ENCODE measurements at regions not wholly inside any gene's neighbourhood (a gene's known extent, or its start where the extent isn't known, plus 50 kb on each side); places are given as distances from the start of the nearest gene placed in this dataset.

DNA sequence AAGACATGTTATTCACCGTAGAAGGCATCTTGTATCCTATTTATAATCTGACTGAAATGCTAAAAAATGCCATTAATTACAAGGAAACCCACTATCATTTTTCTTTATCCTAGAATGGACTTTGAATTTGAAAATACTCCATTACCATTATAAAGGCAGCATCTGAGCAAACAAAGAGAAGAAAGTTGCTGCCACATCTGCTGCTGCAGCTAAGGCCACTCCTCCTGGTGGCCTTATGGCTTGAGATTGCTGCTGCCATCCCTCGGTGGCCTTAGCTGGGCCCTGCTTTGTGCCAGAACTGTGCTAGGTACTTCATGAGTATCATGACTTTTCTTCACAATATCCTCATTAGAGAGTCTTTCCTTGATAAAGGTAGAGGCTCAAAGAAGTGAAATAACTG is 1210.1 kb upstream of the TENM4 start:
- no peak for DNase-seq

DNA sequence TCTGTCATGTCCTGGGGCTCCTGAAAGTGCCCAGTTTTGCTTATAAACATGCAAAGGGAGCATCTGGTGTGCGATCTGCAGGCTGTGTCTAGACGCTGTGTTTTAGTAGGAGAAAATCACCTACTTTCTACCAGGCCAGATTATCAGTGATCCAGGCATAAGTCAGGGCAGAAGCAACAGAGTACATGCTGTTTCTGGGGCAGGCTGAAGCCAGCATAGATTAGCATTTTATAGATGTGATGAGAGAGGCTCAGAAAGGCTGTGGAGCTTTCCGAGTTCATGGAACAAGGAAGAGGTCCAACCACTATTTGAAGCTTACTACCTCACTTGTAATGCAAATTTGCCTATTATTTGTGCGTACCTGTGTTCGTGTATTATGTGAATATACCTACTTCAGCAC is 1208.4 kb upstream of the TENM4 start:
- no peak for DNase-seq

DNA sequence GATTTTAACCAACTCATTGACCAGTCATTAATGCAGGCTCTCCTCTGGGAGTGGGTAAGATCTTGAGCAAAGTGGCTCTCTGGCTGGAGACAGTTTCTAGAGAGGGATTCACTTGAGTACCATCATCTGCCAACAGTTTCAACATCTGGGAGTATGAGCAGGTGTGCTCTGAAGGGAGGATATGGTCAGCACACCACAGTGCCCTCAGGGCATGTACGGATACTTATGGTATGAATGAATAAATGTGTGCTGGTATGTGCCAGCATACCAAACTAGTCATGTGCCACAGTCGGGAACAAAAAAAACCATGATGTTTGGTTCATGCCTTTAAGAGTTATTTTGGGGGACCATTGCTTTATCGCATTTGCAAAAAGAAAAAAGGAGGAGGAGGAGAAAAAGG is 1197.5 kb upstream of the TENM4 start:
- DNase-seq, result no peak

DNA sequence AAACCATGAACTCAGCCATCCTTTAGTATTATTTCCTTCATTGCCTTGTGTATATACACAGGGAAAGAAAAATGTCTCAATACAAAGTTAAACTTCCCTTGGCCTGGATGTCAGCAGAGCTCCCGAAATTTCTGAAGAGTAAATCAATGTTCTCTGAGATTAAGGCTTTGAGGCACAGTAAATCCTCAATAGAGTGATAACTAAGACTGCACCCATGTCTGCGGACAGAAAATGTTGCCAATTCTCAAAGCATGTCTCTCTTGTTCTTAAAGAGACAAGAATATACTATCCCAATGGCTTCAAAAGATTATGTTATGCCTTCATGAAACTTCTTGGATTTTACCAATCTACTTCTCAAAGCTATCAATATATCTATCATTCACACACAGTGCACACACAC is 1196.7 kb upstream of the TENM4 start:
- DNase-seq, result no peak

DNA sequence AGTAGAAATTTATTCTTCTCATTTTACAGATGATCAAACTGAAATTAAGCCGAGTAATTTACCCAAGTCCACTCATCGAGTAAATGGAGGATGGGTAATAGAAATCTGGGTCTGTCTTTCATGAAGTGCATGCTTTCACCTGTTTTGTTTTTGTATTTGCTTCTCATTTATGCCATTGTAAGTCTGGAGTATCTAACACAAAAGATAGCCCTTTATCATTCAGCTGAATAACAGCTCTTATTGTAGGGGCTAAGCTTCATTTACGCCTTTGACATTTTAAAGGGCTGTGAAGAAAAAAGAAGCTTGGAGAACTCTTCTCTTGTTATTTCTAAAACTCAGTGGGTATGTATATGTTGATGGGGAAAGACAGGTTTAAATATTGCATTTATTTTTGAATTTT is 1196.2 kb upstream of the TENM4 start:
- DNase-seq, result no peak

DNA sequence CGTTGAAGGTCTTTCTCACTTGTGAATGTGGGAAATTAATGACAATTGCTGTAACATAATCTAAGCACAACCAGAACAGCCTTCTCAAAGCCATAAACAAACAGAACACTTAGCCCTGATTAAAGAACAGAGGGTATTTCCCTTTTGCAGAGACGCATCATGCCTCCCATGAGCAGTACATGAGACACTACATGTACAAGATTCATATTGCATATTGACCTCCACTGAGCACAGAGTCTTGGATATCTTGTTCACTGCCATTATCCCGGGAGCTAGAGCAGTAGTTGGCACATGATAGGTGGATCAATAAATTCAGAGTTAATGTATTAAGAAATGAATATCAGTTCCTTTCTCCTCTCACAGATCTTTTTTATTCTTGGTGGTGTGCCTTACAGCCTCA is 1194.3 kb upstream of the TENM4 start:
- no peak for DNase-seq

DNA sequence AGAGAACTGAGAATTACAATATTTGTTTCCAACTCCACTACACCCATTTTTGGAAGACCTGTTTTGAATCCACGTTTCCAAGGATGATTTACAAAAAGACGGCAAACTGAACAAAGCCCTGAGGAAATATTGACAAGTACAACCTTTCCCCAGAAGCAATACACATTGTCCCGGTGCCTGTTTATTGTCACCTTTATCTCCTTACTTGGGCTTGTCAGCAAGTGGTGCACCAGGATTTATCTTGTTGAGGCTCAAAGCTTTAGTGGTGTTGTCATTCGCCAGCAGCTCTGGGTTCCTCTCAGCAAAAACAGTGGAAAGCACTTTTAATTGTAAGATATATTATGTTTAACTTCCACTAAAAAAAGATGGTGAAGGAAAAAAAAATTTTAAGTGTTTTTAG is 1191.9 kb upstream of the TENM4 start:
- no peak for DNase-seq

DNA sequence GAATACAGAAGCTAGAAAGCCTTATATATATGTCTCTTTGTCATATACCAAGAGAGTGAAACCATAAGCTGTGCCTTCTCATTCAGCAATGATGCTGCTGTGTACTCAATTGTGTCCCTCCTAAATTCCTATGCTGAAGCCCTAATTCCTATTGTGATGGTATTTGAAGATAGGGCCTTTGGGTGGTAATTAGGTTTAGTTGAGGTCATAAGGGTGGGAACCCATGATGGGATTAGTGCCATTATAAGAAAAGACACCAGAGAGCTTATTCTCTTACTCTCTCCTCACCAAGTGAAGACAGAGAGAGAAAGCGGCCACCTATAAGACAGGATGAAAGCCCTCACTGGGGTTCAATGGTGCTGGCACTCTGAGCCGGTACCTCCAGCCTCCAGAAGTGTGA is 1191.3 kb upstream of the TENM4 start:
- no peak for DNase-seq

DNA sequence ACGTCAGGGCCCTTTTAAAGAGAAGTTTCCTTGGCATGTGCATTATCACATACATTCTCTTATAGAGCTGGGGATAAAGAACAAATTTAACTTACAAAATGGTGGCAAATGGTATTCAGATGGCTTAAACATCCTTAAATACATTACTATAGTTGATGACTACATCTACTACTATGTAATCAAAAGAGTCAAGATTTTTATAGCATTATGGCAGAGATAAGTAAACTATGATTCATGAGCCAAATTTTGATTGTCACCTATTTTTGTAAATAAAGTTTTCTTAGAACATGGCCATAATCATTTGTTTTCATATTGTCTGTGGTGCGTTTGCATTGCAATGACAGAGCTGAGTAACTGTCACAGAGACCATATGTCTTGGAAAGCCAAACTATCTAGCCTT is 1188.6 kb upstream of the TENM4 start:
- DNase-seq, result no peak

DNA sequence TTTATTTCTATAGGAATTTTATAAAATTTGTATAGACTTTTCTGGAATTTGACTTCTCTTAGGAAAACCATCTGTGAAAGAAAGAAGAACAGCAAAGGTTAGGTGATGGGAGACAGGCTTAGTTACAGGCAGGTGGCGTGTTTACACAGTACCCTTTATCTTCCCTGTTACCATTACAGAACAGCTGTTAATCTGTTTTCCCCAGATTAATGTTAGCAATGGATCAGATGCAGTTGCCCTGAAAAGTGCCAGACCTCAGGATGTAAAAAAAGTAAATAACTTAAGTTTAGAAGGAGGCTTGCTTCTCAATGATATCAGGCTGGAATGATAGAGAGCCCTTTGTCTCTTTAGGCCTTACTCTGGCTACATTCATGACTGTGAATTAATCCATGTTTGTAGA is 1186.5 kb upstream of the TENM4 start:
- no peak for DNase-seq

DNA sequence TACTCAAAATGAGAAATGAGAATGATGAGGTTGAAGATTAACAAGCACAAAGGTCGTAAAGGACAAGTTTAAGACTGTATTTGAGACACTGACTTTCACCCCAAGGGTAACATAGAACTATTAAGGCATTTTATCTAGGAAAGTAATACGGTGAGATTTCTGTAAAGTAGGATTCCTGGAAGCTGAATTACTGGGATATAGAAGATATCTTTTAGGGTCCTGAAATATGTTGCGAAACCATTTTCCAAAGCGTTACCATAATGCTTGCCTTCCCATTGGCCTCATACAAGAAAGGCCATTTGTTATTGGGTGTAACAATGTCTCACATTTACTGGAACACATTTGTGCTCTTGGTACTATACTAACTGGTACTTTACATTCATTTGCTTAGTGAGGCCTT is 1185.9 kb upstream of the TENM4 start:
- no peak for DNase-seq

DNA sequence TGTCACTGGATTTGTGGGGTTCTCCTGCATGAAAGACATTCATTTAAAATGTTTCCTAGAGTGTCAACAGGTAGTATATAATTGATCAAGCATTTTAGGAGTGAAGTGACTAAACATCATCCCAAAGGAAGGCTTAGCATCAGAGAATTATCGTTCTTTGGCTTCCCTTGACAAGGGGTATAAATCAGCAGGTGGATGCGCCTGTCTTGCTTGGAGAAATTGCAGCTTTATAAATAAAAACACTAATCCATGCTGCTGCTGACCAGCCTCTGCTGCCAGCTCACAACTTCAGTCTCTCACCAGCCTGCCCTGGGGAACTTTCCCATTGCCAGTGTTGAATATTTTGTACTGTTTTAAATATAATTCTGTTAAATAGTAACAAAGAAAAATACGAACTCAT is 1184.7 kb upstream of the TENM4 start:
- DNase-seq, result no peak

DNA sequence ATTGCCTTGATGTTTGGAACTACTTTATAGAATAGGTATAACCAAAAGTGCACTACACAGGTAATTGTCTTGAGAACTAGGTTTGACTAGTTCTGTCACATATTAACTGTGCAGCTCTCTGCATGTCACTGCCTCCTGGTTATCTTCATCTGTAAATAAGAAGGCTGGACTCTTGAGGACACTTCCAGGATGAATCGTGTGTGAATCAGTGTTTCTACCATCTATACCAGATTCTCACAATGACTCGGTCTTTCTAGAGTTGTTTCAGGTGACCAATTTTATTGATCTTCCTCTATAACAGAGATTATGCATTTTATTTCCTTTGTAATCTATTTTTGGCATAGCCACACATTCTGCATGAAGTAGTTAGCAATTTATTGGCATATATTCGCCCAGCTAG is 1181.0 kb upstream of the TENM4 start:
- DNase-seq, result no peak

DNA sequence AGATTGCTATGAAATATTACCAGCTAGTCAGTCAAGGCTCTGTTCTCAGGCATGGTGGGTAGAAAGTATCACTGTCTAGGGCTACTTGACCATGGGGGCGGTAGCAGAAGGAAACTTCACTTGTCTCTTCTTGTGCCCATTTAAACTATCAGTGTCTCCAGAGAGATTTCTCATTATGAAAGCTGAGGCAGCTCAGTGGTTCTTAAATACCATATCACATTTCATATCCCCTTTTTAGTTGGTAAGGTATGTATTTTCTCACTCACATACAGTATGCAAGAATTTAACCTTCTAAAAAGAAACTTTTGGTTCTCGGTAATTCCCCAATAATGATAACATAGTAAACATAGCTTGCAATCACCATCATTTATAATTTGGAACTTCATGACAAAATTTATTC is 1180.0 kb upstream of the TENM4 start:
- DNase-seq, result no peak

DNA sequence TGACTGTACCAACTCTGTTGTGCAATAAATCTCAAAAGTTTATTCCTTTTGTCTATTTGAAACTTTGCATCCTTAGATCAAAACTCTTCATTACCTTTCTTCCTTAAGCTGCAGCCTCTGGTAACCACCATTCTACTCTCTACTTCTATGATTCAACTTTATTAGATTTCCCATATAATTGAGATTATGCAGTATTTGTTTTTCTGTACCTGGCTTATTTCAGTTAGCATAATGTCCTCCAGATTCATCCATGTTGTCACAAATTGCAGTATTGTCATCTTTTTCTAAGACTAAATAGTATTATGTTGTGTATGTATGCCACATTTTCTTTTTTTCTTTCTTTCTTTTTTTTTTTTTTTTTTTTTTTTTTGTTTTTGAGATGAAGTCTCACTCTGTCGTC is 1176.3 kb upstream of the TENM4 start:
- DNase-seq, result no peak

DNA sequence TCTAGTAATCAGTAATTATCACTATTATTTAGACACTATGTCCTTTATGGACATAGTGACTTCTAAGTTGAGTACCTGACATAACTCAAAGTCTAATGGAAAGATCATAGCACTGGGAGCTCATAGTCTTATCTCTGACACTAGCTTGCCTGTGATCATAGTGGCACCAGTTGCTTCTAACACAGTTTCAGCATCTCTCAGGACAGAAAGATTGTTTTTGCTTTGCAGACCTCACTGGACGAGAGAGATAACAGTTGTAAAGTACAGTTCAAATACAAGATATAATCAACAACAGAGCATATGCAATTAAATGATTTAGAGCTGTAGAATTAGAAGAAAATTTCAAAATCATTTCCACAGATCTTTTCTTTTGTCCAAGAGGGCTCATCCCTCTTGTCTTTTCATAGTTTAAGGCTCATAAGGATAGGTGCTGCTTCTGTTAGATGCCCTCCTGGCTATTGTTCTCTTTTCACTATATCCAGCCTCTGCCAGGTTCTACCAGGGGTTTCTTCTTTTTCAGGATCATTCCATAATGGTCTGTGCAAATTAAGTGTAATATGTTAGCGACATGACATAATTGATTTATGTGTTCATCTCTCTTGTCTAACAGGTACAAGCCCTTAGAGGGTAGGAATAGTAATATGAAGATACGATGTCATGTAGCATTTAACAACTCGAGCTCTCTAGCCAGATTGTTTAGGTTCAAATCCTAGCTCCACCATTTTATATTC is 1175.4 kb upstream of the TENM4 start:
- DNase-seq, result no peak

DNA sequence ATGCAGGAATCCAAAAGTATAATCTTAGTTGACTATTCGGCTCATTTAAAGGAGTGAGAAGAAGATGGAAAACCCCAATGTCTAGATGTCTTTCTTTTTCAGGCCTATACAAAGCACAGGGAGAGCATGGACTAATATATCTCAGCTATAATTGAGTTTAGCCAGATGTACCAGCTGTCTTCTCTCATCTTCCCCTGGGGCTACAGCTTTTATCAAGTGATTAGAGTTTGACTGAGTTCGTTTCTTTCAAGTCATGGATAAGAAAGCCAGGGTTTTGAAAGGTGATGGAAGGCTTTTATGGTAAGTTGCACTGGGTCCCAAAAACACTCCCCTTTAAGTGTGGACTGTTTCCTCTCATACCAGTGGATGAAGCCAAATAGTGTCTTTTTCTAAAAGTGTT is 1172.8 kb upstream of the TENM4 start:
- peak; percentile 8 for DNase-seq

DNA sequence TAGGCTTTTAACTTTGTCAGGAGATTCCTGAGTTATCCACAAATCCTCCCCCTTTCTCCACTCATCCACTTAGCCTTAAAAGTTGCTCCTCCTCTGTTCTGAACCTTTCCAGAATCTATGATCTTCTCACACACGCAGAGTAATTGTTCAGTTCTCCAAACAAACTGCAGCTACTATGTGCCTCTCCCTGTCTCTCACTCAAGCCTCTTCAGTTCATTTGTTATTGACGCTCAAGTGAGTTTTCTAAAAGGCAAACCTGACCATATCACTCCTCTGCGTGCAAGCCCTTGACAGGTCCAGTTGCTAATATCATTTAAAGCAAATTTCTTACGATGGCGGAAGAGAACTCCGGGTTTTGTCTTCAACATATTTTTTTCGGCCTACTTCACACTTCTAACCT is 1169.7 kb upstream of the TENM4 start:
- no peak for DNase-seq

DNA sequence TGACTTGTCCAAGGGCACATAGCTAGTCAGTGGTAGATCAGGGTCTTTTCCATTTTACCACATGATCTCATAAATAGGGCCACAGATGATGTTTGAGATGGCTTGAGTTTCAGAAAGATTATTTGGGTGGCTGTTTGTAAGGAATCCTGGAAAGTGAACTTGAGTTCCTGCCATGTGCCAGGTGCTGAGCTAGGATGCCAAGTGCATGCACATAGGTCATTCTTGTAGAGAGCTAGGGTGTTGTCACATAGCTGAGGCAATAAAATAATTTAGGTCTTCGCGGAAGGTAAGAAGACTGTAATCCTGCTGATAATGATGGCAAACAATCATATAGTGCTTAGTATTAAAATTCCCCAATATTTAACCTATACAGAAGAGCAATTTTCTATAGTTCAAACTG is 1162.6 kb upstream of the TENM4 start:
- DNase-seq, result no peak

DNA sequence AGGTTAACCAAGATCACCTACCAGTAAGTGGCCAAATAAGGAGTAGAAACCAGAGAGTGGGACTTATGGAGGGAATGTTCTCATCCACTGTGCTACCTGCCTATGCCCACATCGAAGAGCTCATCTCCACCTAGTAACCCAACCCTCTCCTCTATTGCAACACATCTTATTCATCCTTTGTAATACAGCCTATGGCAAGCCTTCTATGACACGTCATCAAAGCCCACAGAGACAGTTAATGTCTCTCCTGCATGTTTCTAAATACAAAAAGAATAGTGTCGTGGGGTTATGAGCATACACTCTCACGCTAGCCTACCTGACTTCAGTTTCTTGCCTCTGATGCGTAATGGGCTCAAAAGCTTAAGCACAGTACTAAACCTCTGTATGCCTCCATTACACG is 1158.1 kb upstream of the TENM4 start:
- no peak for DNase-seq

DNA sequence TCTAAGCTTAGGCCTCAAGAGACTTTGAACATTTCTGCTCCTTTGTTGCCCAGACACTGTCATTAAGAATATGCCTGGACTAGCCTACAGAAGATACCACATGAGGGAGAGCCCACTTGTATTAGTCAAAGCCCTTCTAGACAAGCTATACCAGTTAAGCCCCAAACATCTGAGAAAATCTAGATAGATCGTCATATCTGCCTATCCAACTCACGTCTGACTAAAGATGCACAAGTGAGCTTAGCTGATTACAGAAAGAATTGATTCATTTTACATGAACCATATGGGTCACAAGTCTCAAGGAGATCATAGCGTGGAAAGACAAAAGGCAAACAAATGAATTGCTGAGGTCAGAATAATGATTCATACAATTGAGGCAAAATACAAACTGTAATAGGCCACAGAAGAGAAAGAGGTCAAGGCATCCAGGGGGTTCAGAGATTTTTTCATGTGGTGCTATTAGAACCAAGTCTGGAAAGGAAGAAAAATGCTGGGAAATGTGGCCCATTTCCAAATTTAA is 1155.5 kb upstream of the TENM4 start:
- DNase-seq, result no peak

DNA sequence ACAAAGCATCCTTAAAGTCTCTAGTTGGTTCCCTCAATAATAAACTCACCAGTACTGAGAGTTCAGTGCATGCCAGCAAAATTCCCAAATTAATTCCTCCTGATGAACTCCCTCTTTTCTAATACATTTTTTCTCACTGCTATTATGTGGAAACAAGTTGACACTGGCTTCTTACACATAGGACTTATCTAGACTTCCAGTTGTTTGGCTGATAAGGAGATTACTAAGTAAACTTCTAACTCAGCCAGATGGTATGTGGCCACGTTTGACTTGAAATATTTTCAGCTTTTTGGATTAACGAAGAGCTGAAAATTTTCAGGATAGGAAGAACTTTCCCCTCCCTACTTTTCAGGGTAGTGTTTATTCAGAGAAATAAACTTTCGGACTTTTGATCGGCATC is 1154.2 kb upstream of the TENM4 start:
- no peak for DNase-seq

DNA sequence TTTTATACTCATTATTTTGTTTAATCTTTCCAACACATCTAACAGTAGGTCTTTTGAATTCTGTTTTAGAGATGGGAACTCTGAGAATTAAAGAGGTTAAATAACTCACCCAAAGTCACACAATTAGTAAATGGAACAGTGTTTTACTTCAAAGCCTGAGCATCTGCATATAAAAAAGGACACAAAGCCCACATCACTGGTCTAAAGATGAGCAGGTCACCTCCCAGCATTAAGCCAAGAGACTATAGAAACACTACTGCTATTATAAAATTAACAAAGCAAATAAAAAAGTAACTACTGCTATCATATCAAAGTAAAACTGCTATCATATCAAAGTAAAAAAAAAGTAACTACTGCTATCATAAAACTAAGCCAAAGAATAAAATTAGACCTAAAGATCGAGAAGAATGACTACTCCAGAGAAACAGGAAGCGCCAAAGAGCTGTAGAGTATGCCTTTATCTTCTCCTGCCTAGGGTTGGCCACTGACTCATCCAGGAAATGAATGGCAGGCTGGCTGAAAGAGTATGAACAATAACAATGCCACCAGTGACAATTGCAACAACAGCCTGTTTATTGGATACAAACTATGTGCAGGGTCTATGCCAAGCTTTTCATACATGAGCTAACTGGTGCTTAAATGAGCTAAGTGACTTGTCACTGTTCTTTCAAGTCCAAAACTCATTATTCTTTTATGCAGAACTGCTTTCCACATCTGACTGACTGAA is 1153.0 kb upstream of the TENM4 start:
- no peak for DNase-seq

DNA sequence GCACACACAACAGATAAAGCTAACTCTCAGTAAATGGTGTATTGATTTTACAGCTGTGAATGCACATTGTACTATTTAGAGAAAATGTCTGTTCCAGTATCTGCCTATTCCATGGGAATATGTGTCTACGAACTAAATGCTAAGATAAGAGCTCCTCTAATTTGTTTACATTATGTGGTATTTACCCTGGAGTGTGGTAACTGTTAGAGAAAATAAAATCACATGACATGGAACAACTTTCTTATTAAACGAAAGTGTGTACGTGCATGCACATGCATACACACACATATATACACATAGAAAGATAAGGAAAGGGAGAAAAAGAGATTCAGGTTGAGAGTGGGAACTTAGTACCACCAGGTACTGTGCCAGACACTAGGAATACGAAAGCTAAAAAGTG is 1151.7 kb upstream of the TENM4 start:
- no peak for DNase-seq

Measured in tongue (tissue), 1 donor.